ENCODE measurements at regions not wholly inside any gene's neighbourhood (a gene's known extent, or its start where the extent isn't known, plus 50 kb on each side); places are given as distances from the start of the nearest gene placed in this dataset.

GRCh38 chr6:12221856-12222255, 68.3 kb upstream of the EDN1 start:
- no peak overlapping the region for H3K4me3 ChIP-seq (ENCODE audit: low read depth, low read length)
- TF ChIP-seq CTCF (IDR thresholded peaks at IDR 0.05; ENCODE audit: low read depth, low read length, missing control alignments), result no peak
- no peak for DNase-seq (ENCODE audit: low read depth)
- in situ Hi-C loops (cut with HindIII; ENCODE audit: low sequenced_read_pairs), result no loop called here

- in situ Hi-C loops (cut with HindIII; ENCODE audit: low sequenced_read_pairs), result no loop called here
- TF ChIP-seq CTCF (IDR thresholded peaks at IDR 0.05; ENCODE audit: low read depth, low read length, missing control alignments), result no peak
- no peak for DNase-seq (ENCODE audit: low read depth)
- no peak overlapping the region for H3K4me3 ChIP-seq (ENCODE audit: low read depth, low read length)
Measured at GRCh38 chr6:12222405-12223366, 67.5 kb upstream of the EDN1 start.

- in situ Hi-C loops (cut with HindIII; ENCODE audit: low sequenced_read_pairs), result no loop called here
- TF ChIP-seq CTCF (IDR thresholded peaks at IDR 0.05; ENCODE audit: low read depth, low read length, missing control alignments), result no peak
- no peak overlapping the region for H3K4me3 ChIP-seq (ENCODE audit: low read depth, low read length)
- no peak for DNase-seq (ENCODE audit: low read depth)
Measured at GRCh38 chr6:12223383-12223782, 66.8 kb upstream of the EDN1 start.

GRCh38 chr6:12224251-12224650, 65.9 kb upstream of the EDN1 start:
- no peak for DNase-seq (ENCODE audit: low read depth)
- no peak for TF ChIP-seq CTCF (IDR thresholded peaks at IDR 0.05; ENCODE audit: low read depth, low read length, missing control alignments)
- H3K4me3 ChIP-seq (ENCODE audit: low read depth, low read length), result no peak overlapping the region
- in situ Hi-C loops (cut with HindIII; ENCODE audit: low sequenced_read_pairs), result no loop called here

GRCh38 chr6:12228447-12229146, 61.6 kb upstream of the EDN1 start:
- in situ Hi-C loops (cut with HindIII; ENCODE audit: low sequenced_read_pairs), result no loop called here

More at GRCh38 chr6:12228447-12229146, 61.6 kb upstream of the EDN1 start:
- no peak for DNase-seq (ENCODE audit: low read depth)
- H3K4me3 ChIP-seq (ENCODE audit: low read depth, low read length), result no peak overlapping the region
- TF ChIP-seq CTCF (IDR thresholded peaks at IDR 0.05; ENCODE audit: low read depth, low read length, missing control alignments), result no peak
